Colonic mucosa (tissue), 4 donors: ENCODE measurements at regions not wholly inside any gene's neighbourhood (a gene's known extent, or its start where the extent isn't known, plus 50 kb on each side); places are given as distances from the start of the nearest gene placed in this dataset.

Experiments used
- DNase-seq: peaks from one replicate; pipeline ENCODE4 v3.0.0-alpha.2; 2020
- H3K27ac ChIP-seq: fragments of 200-600 bp; one replicate; pipeline ENCODE4 v1.8.0; 2021
- H3K27me3 ChIP-seq: fragments of 200-600 bp; one replicate; pipeline ENCODE4 v1.8.0; 2021
- H3K36me3 ChIP-seq: fragments of 200-600 bp; one replicate; pipeline ENCODE4 v1.8.0; 2021
- H3K4me1 ChIP-seq: fragments of 200-600 bp; one replicate; pipeline ENCODE4 v1.8.0; 2021; ENCODE audit warnings: mild to moderate bottlenecking
- H3K4me3 ChIP-seq: fragments of 200-600 bp; one replicate; pipeline ENCODE4 v1.8.0; 2021
- H3K9ac ChIP-seq, 2 donors: one replicate each; pipeline ENCODE4 v1.7.0; 2013; ENCODE audit warnings: control low read depth in 2 of 2, low read depth in 2 of 2, low read length in 2 of 2
- H3K9me3 ChIP-seq: fragments of 200-600 bp; one replicate; pipeline ENCODE4 v1.8.0; 2021
- CTCF ChIP-seq: fragments of 200-600 bp; IDR thresholded peaks from one replicate; pipeline ENCODE4 v1.8.0; 2022; ENCODE audit warnings: antibody characterized with exemption, mild to moderate bottlenecking
- intact Hi-C: fragments of 100-400 bp; cut with DNase I; formaldehyde crosslinking; loops from one replicate; pipeline ENCODE4 v1.14.1; 2022
- donor health status: healthy.
- donor health status: DM: no; HTN: no; CAD: no.
- donor health status: DM: no; HTN: no; CAD: no.

- Histone ChIP-seq H3K4me1 (no peaks in the 10 kb centered on the region), H3K9me3 (no peaks in the 10 kb centered on the region), H3K9ac (no peak overlapping the region), H3K27me3 (no peaks in the 10 kb centered on the region), H3K36me3 (no peaks in the 10 kb centered on the region), H3K27ac (no peak overlapping the region), H3K4me3 (no peak overlapping the region)
- no peak for DNase-seq
- intact Hi-C loops: no loop called here
- TF ChIP-seq CTCF: no peak
These were observed 1722.7 kb downstream of the TP53TG3F start for GRCh38 chr16:35182043-35182677.

- Histone ChIP-seq H3K9me3 (no peaks in the 10 kb centered on the region), H3K27ac (no peak overlapping the region), H3K36me3 (no peaks in the 10 kb centered on the region), H3K4me3 (no peak overlapping the region), H3K27me3 (no peaks in the 10 kb centered on the region), H3K4me1 (no peaks in the 10 kb centered on the region), H3K9ac (no peak overlapping the region)
- TF ChIP-seq CTCF: no peak
- intact Hi-C loops: no loop called here
- no peak for DNase-seq
These were observed 1723.6 kb downstream of the TP53TG3F start for GRCh38 chr16:35182943-35183550.

- Histone ChIP-seq H3K27me3 (no peaks in the 10 kb centered on the region), H3K36me3 (no peaks in the 10 kb centered on the region), H3K27ac (no peak overlapping the region), H3K9ac (no peak overlapping the region), H3K9me3 (no peaks in the 10 kb centered on the region), H3K4me1 (no peaks in the 10 kb centered on the region), H3K4me3 (no peak overlapping the region)
- no peak for DNase-seq
- intact Hi-C loops: no loop called here
- no peak for TF ChIP-seq CTCF
These were observed 1725.0 kb downstream of the TP53TG3F start for GRCh38 chr16:35184356-35184870.

- no peak for TF ChIP-seq CTCF
- Histone ChIP-seq H3K9me3 (no peaks in the 10 kb centered on the region), H3K27ac (no peak overlapping the region), H3K9ac (no peak overlapping the region), H3K36me3 (no peaks in the 10 kb centered on the region), H3K4me3 (no peak overlapping the region), H3K4me1 (no peaks in the 10 kb centered on the region), H3K27me3 (no peaks in the 10 kb centered on the region)
- intact Hi-C loops: no loop called here
- DNase-seq: no peak
These were observed 1726.1 kb downstream of the TP53TG3F start for GRCh38 chr16:35185366-35186044.

DNA sequence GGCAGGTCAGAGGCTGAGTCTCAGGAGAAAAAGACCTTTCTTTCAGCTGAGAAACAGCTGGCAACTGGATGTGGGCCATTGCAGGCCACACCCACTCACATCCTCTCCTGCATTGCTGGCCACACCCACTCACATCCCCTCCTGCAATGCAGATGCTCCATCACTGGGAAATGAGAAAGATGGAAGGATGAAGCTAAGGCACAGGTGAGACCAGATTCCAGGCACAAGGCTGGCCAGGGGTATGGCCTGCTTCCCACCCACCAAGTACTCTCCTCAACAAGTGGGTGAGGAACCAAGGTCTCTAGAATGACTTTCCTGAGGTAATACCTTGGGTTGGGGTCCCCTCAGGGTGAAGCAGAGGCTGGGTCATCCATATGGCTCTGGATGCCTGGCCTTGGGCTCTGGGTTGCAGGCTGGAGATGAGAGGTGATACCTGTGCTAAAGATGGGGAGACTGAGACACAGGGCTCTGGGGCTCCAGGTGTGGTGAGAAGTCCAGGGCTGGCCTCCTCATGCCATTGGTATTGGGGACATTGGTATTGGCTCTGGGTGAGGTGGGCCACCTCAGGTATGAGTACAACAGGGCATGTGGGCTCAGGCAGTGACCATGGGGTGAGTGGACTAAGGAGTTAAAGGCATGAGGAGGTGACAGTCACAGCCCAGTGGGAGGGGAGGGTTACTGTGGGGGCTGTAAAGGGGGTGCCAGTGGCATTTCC, 1726.8 kb downstream of the TP53TG3F start:
- H3K4me1 ChIP-seq: no peaks in the 10 kb centered on the region
- no peak overlapping the region for H3K9ac ChIP-seq
- H3K27me3 ChIP-seq: no peaks in the 10 kb centered on the region
- TF ChIP-seq CTCF: no peak
- intact Hi-C loops: no loop called here
- no peaks in the 10 kb centered on the region for H3K9me3 ChIP-seq
- no peaks in the 10 kb centered on the region for H3K36me3 ChIP-seq
- no peak overlapping the region for H3K4me3 ChIP-seq
- DNase-seq: no peak
- no peak overlapping the region for H3K27ac ChIP-seq
